Liver (tissue), 3 donors: ENCODE measurements at regions not wholly inside any gene's neighbourhood (a gene's known extent, or its start where the extent isn't known, plus 50 kb on each side); places are given as distances from the start of the nearest gene placed in this dataset.

Experiments used
- TAF1 ChIP-seq: conservative IDR thresholded peaks from 2 replicates; pipeline ENCODE4 v1.6.1; 2016; ENCODE audit warnings: antibody characterized with exemption, mild to moderate bottlenecking
- TF ChIP-seq, protein P1 (sequence below): fragments of 150-350 bp; IDR thresholded peaks from 2 replicates; pipeline ENCODE4 v1.5.1; 2017; ENCODE audit warnings: improper control_type of control experiment, low read depth, low read length; ENCODE audit not compliant: missing input control
- TF ChIP-seq, protein P2 (sequence below): IDR thresholded peaks from 2 replicates; pipeline ENCODE4 v1.6.1; 2016; ENCODE audit warnings: antibody characterized with exemption
- TF ChIP-seq, protein P3 (sequence below): IDR thresholded peaks from 2 replicates; pipeline ENCODE4 v1.6.1; 2016; ENCODE audit warnings: antibody characterized with exemption, mild to moderate bottlenecking
- donor health status: healthy.
- donor health status: healthy.

DNA sequence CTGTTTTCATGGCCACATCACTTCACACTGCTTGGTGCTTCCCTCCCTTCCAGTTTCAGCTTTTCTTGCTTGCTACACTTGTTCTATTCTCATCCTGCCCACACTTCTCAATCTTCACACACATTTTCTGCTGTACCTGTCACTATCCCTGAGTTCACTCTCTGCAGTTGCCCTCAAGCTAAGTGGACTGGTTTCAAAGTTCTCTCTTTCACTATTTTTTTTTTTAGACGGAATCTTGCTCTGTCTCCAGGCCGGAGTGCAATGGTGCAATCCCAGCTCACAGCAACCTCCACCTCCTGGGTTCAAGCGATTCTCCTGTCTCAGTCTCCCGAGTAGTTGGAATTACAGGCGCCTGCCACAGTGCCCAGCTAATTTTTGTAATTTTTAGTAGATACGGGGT is 130.6 kb upstream of the FAM83B start:
- TF ChIP-seq, protein P1, sequence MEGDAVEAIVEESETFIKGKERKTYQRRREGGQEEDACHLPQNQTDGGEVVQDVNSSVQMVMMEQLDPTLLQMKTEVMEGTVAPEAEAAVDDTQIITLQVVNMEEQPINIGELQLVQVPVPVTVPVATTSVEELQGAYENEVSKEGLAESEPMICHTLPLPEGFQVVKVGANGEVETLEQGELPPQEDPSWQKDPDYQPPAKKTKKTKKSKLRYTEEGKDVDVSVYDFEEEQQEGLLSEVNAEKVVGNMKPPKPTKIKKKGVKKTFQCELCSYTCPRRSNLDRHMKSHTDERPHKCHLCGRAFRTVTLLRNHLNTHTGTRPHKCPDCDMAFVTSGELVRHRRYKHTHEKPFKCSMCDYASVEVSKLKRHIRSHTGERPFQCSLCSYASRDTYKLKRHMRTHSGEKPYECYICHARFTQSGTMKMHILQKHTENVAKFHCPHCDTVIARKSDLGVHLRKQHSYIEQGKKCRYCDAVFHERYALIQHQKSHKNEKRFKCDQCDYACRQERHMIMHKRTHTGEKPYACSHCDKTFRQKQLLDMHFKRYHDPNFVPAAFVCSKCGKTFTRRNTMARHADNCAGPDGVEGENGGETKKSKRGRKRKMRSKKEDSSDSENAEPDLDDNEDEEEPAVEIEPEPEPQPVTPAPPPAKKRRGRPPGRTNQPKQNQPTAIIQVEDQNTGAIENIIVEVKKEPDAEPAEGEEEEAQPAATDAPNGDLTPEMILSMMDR: no peak
- TF ChIP-seq, protein P2, sequence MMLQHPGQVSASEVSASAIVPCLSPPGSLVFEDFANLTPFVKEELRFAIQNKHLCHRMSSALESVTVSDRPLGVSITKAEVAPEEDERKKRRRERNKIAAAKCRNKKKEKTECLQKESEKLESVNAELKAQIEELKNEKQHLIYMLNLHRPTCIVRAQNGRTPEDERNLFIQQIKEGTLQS: no peak
- no peak for TF ChIP-seq TAF1
- TF ChIP-seq, protein P3, sequence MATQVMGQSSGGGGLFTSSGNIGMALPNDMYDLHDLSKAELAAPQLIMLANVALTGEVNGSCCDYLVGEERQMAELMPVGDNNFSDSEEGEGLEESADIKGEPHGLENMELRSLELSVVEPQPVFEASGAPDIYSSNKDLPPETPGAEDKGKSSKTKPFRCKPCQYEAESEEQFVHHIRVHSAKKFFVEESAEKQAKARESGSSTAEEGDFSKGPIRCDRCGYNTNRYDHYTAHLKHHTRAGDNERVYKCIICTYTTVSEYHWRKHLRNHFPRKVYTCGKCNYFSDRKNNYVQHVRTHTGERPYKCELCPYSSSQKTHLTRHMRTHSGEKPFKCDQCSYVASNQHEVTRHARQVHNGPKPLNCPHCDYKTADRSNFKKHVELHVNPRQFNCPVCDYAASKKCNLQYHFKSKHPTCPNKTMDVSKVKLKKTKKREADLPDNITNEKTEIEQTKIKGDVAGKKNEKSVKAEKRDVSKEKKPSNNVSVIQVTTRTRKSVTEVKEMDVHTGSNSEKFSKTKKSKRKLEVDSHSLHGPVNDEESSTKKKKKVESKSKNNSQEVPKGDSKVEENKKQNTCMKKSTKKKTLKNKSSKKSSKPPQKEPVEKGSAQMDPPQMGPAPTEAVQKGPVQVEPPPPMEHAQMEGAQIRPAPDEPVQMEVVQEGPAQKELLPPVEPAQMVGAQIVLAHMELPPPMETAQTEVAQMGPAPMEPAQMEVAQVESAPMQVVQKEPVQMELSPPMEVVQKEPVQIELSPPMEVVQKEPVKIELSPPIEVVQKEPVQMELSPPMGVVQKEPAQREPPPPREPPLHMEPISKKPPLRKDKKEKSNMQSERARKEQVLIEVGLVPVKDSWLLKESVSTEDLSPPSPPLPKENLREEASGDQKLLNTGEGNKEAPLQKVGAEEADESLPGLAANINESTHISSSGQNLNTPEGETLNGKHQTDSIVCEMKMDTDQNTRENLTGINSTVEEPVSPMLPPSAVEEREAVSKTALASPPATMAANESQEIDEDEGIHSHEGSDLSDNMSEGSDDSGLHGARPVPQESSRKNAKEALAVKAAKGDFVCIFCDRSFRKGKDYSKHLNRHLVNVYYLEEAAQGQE: no peak
